ENCODE measurements at regions not wholly inside any gene's neighbourhood (a gene's known extent, or its start where the extent isn't known, plus 50 kb on each side); places are given as distances from the start of the nearest gene placed in this dataset.
"Not testable (repeated sequence)": the region's sequence is repeated elsewhere in the genome, so short reads cannot be mapped to it uniquely, and the experiment has no call there.

DNA sequence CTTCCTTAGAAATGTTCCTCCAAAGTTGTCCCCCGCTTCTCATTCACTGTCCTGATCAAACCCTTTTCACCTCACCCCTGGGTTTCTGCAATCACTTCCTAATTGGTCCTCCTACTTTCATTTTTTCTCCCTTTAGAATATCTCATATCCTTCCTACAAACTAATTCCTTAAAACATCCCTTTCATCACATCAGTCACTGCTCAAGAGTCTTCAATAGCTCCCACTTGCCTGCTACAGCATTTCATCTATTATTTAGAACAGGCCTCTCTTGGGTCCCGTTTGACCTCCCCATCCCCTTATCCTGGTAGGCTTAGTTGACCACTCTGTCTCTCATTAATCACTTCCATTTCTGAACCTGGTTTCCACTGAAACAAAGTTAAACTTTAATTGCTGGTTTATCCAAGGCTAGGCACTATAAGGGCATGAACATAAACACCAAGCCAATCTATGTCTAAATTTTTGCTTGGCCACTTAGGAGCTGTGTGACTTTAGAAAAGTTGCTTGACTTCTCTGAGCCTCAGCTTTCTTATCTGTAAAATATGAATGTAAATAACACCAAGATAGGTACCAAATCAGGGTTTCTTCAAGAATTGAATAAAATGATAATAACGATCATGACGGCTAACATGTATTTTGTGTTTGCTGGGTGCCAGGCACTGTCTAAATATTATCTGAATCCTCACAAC, 202.1 kb upstream of the WWC1 start:
- H3K4me3 ChIP-seq (ENCODE audit: low read length in 3 of 3): no peak overlapping the region
- peaks cover 0 to 2% (median 0%) of the 10 kb centered on the region in 3 donors for H3K27me3 ChIP-seq (ENCODE audit: control insufficient read depth in 3 of 3, insufficient read depth in 3 of 3, low read length in 3 of 3)
- H3K4me1 ChIP-seq (ENCODE audit: control insufficient read depth in 3 of 3, insufficient read depth in 3 of 3, low read length in 3 of 3): no peaks in the 10 kb centered on the region
- no peak overlapping the region for H3K9ac ChIP-seq (ENCODE audit: low read depth in 1 of 3, low read length in 3 of 3)
- no peaks in the 10 kb centered on the region for H3K9me3 ChIP-seq (ENCODE audit: control insufficient read depth in 3 of 3, low read length in 3 of 3)
- H3K36me3 ChIP-seq (ENCODE audit: control insufficient read depth in 3 of 3, insufficient read depth in 3 of 3, low read length in 3 of 3): no peaks in the 10 kb centered on the region
- no peak overlapping the region for H3K27ac ChIP-seq (ENCODE audit: low read depth, low read length)

DNA sequence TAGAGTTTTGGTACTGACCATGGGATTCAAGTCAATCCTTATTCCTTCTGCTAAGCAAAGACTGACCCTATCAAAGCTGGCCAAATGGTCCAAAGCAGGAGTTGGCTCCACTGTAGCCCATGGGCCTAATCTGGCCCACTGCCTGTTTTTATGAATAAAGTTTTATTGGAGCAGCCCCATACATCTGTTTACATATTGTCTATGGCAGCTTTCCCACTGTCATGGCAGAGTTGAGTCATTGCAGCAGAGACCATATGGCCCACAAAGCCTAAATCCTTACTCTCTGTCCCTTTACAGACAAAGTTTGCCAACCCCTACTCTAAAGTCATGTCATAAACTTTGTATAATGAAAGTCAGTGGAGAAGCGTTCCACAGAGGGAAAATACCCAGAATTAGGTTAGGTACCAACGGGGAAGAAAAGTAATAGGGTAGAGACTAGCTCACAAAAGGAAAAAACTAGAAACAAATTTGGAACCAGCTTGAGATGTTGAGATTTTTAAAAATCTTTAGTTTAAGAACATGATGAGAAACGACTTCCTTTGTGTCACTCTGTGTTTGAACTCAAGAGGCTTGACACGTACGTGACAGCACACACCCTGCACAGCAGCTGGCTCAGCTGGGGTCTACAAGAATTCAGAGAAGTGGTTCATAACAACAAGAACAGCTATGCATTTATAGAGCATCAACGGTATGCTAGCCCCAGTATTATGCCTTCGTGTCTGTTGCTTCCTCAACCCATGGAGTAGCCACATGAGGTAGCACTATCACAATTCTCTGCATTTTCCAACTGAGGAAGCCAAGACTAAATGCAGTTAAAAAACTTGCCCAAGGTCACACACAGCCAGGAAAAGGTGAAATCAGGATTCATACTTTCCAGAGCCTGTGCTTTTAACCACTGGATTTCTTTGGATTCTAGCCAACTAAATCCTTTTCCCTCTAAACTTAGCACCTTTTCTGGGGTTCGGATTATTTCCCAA, 198.9 kb upstream of the WWC1 start:
- Histone ChIP-seq H3K27ac (ENCODE audit: low read depth, low read length) (no peak overlapping the region), H3K4me3 (ENCODE audit: low read length in 3 of 3) (no peak overlapping the region)

DNA sequence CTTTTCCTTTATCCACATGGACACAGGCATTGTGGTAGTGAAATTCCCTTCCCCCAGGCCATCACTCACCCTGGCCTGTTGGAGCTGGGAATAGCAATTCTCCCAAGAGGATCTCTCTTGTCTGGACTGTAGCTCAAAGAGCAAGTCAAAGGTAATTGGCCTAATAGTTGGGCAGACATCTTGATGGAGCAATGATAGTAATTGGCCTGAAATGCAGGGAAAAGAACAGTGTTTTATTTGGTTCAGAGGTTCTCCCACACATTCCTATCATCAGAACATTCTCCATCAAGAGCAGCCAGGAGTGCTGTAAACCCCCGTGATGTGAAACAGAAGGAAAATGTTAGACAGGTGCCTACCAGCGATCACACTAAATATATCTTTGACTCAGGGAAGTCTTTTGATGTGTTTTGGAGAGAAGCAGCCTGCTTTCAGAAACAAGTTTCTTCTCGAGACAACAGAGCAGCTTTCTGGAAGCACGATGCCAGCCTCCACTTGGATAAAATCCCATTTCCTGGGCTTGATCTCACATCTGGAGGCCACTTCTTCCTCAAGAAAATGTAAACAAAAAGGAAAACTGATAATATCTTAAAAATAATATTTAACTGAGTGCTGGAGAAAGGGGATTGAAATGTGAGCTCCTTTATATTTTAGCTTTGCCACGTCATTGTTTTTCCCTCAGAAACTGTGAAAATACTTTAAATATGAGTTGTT, 198.1 kb upstream of the WWC1 start:
- Histone ChIP-seq H3K4me1 (ENCODE audit: control insufficient read depth in 3 of 3, insufficient read depth in 3 of 3, low read length in 3 of 3) (no peaks in the 10 kb centered on the region), H3K9me3 (ENCODE audit: control insufficient read depth in 3 of 3, low read length in 3 of 3) (no peaks in the 10 kb centered on the region), H3K4me3 (ENCODE audit: low read length in 3 of 3) (no peak overlapping the region), H3K27me3 (ENCODE audit: control insufficient read depth in 3 of 3, insufficient read depth in 3 of 3, low read length in 3 of 3) (no peaks in the 10 kb centered on the region), H3K36me3 (ENCODE audit: control insufficient read depth in 3 of 3, insufficient read depth in 3 of 3, low read length in 3 of 3) (no peaks in the 10 kb centered on the region), H3K9ac (ENCODE audit: low read depth in 1 of 3, low read length in 3 of 3) (no peak overlapping the region), H3K27ac (ENCODE audit: low read depth, low read length) (no peak overlapping the region)

More for the DNA sequence above, 198.9 kb upstream of the WWC1 start:
- no peaks in the 10 kb centered on the region for H3K36me3 ChIP-seq (ENCODE audit: control insufficient read depth in 3 of 3, insufficient read depth in 3 of 3, low read length in 3 of 3)
- no peaks in the 10 kb centered on the region for H3K4me1 ChIP-seq (ENCODE audit: control insufficient read depth in 3 of 3, insufficient read depth in 3 of 3, low read length in 3 of 3)
- no peak overlapping the region for H3K9ac ChIP-seq (ENCODE audit: low read depth in 1 of 3, low read length in 3 of 3)
- H3K27me3 ChIP-seq (ENCODE audit: control insufficient read depth in 3 of 3, insufficient read depth in 3 of 3, low read length in 3 of 3): no peaks in the 10 kb centered on the region
- H3K9me3 ChIP-seq (ENCODE audit: control insufficient read depth in 3 of 3, low read length in 3 of 3): no peaks in the 10 kb centered on the region

DNA sequence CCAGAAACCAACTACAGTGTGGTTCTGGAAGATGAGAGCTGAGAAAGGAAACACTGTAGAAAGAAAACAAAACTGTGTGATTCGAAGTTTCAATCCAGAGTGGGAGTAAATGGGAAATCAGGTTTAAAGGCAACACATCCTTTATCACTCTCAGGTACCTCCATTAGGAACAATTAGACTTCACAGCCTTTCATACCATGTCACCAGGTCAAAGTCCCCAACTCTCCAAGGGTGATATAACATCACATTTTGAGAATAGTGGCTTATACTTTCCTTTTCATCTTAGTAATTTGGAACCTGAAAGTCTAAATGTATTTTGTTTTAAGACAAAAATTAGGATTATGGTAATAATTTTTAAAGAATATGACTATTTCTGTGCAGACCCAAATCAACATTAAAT, 194.9 kb upstream of the WWC1 start:
- Histone ChIP-seq H3K4me3 (ENCODE audit: low read length in 3 of 3) (no peak overlapping the region), H3K9me3 (ENCODE audit: control insufficient read depth in 3 of 3, low read length in 3 of 3) (no peaks in the 10 kb centered on the region), H3K27ac (ENCODE audit: low read depth, low read length) (no peak overlapping the region), H3K9ac (ENCODE audit: low read depth in 1 of 3, low read length in 3 of 3) (no peak overlapping the region), H3K27me3 (ENCODE audit: control insufficient read depth in 3 of 3, insufficient read depth in 3 of 3, low read length in 3 of 3) (no peaks in the 10 kb centered on the region), H3K4me1 (ENCODE audit: control insufficient read depth in 3 of 3, insufficient read depth in 3 of 3, low read length in 3 of 3) (no peaks in the 10 kb centered on the region), H3K36me3 (ENCODE audit: control insufficient read depth in 3 of 3, insufficient read depth in 3 of 3, low read length in 3 of 3) (no peaks in the 10 kb centered on the region)

DNA sequence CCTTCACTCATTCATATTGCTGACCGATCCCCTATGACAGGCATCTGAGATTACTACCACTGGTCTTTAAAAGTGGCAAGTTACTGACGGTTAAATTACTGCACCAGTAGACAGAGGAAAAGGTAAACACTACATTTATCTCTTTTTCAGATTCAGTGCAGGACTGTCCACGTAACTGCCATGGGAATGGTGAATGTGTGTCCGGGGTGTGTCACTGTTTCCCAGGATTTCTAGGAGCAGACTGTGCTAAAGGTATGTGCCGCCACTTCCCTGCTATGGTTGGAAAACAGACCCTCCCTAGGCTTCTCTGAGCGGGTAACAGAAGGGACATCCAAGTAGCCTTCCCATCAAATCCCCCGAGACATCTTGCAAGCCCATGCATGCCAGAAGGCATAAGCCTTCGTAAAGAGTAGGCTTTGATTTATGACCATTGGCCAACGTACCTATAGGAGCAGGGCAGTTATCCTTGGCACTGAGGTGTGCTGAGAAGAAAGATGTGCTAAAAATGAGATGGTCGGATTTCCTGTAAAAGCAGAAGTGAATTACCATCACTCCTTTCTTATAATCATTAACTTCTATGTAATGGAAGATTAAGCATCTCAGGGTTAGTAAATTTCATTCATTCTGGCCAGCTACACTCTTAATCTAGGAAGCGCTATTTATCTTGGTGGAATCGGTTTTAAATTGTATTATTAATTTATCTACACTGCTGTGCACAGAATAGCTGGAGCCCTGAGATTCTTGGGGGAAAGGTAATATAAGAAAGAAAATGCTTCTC, 193.4 kb upstream of the WWC1 start:
- H3K9ac ChIP-seq (ENCODE audit: low read depth in 1 of 3, low read length in 3 of 3): no peak overlapping the region
- H3K9me3 ChIP-seq (ENCODE audit: control insufficient read depth in 3 of 3, low read length in 3 of 3): no peaks in the 10 kb centered on the region
- H3K27me3 ChIP-seq (ENCODE audit: control insufficient read depth in 3 of 3, insufficient read depth in 3 of 3, low read length in 3 of 3): no peaks in the 10 kb centered on the region
- no peak overlapping the region for H3K4me3 ChIP-seq (ENCODE audit: low read length in 3 of 3)
- H3K27ac ChIP-seq (ENCODE audit: low read depth, low read length): no peak overlapping the region
- H3K36me3 ChIP-seq (ENCODE audit: control insufficient read depth in 3 of 3, insufficient read depth in 3 of 3, low read length in 3 of 3): no peaks in the 10 kb centered on the region
- no peaks in the 10 kb centered on the region for H3K4me1 ChIP-seq (ENCODE audit: control insufficient read depth in 3 of 3, insufficient read depth in 3 of 3, low read length in 3 of 3)

DNA sequence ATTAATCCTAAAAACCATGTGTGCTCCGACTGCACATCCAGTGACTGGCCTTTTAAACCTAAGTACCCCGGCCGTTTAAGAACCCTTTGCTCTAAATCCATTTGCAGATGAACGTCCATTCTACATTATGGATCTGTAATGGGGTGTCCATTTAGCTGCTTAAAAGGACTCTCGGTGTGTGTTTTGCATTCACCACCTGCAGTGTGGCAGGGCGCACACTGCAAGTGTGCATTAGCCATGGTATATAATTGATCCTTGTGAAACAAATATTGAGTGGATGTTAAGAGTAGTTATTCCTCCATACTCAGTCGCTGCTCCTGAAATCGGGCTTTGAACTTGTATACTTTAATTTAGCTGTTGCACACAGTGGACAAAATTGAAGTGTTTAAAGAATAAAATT, 190.1 kb upstream of the WWC1 start:
- no peak overlapping the region for H3K9ac ChIP-seq (ENCODE audit: low read depth in 1 of 3, low read length in 3 of 3)
- no peak overlapping the region for H3K27ac ChIP-seq (ENCODE audit: low read depth, low read length)
- H3K27me3 ChIP-seq (ENCODE audit: control insufficient read depth in 3 of 3, insufficient read depth in 3 of 3, low read length in 3 of 3): no peaks in the 10 kb centered on the region
- no peaks in the 10 kb centered on the region for H3K9me3 ChIP-seq (ENCODE audit: control insufficient read depth in 3 of 3, low read length in 3 of 3)
- no peaks in the 10 kb centered on the region for H3K36me3 ChIP-seq (ENCODE audit: control insufficient read depth in 3 of 3, insufficient read depth in 3 of 3, low read length in 3 of 3)
- no peaks in the 10 kb centered on the region for H3K4me1 ChIP-seq (ENCODE audit: control insufficient read depth in 3 of 3, insufficient read depth in 3 of 3, low read length in 3 of 3)
- no peak overlapping the region for H3K4me3 ChIP-seq (ENCODE audit: low read length in 3 of 3)

DNA sequence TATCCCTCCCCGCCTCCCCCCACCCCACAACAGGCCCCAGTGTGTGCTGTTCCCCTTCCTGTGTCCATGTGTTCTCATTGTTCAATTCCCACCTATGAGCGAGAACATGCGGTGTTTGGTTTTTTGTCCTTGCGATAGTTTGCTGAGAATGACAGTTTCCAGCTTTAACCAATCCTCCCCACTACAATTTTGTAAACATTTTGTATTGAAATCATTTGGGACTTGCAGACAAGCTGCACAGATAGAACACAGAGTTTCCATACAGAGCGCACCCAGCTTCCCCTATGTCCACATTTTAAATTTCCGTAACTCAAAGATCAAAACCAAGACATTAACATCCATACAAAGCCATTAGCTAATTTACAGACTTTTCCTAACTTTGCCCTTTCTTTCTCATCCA, 188.4 kb upstream of the WWC1 start:
- H3K27me3 ChIP-seq (ENCODE audit: control insufficient read depth in 3 of 3, insufficient read depth in 3 of 3, low read length in 3 of 3); H3K4me1 ChIP-seq (ENCODE audit: control insufficient read depth in 3 of 3, insufficient read depth in 3 of 3, low read length in 3 of 3); H3K4me3 ChIP-seq (ENCODE audit: low read length in 3 of 3); H3K9me3 ChIP-seq (ENCODE audit: control insufficient read depth in 3 of 3, low read length in 3 of 3); H3K9ac ChIP-seq (ENCODE audit: low read depth in 1 of 3, low read length in 3 of 3); H3K36me3 ChIP-seq (ENCODE audit: control insufficient read depth in 3 of 3, insufficient read depth in 3 of 3, low read length in 3 of 3); H3K27ac ChIP-seq (ENCODE audit: low read depth, low read length): not testable (repeated sequence)

DNA sequence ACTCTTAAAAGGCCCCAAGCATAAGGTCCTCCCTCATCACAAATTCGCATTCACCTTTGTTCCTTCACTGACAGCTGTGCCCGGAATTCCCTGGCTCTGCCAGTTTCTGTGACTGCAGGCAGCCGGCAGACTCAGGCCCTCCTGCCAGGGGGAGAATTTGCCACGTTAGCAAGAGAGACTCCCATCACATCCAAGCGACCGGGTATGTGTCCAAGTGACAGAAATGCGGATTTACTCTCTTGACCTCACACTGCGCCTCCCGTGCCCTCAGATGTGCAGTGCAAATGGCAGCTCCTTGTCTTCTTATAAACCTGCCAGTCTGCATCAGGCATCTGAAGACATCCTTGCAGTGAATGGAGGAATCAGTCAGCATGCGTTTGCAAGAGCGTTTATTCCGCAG, 187.1 kb upstream of the WWC1 start:
- H3K27me3 ChIP-seq (ENCODE audit: control insufficient read depth in 3 of 3, insufficient read depth in 3 of 3, low read length in 3 of 3): peaks cover 0 to 3% (median 0%) of the 10 kb centered on the region in 3 donors
- H3K27ac ChIP-seq (ENCODE audit: low read depth, low read length): no peak overlapping the region
- H3K9me3 ChIP-seq (ENCODE audit: control insufficient read depth in 3 of 3, low read length in 3 of 3): no peaks in the 10 kb centered on the region
- no peak overlapping the region for H3K9ac ChIP-seq (ENCODE audit: low read depth in 1 of 3, low read length in 3 of 3)
- H3K4me1 ChIP-seq (ENCODE audit: control insufficient read depth in 3 of 3, insufficient read depth in 3 of 3, low read length in 3 of 3): no peaks in the 10 kb centered on the region
- no peaks in the 10 kb centered on the region for H3K36me3 ChIP-seq (ENCODE audit: control insufficient read depth in 3 of 3, insufficient read depth in 3 of 3, low read length in 3 of 3)
- H3K4me3 ChIP-seq (ENCODE audit: low read length in 3 of 3): no peak overlapping the region

DNA sequence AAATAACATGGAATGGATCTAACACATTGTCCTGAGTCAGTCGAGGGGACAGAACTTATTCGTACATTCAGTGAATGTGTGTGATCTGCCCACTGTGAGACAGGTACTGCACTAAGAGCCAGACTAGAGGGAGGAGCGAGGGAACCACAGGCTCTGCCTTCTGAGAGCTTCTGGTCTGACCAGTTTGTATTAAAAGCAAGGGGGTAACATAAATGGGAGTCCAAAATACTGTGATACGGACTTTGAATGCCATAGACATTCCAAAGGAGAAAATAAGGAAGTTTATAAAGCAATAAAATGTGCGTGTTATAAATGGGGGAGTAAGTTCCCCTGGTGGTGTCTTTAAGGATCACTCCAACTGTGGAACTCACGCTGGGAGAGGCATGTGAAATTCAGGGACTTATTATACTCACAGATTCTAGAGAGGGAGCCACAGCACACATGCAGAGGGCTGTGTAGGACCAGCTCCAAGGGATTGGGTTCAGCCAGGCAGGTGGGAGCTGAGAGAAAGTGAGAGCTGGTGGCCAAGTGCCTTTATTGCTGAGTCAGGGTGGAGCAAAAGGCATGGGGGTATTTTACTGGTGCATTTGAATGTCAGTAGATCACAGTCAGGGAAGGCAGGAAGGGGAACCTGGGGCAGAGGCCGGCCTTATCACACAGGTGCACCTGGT, 186.5 kb upstream of the WWC1 start:
- no peak overlapping the region for H3K9ac ChIP-seq (ENCODE audit: low read depth in 1 of 3, low read length in 3 of 3)
- H3K4me3 ChIP-seq (ENCODE audit: low read length in 3 of 3): no peak overlapping the region
- peaks cover 0 to 3% (median 0%) of the 10 kb centered on the region in 3 donors for H3K27me3 ChIP-seq (ENCODE audit: control insufficient read depth in 3 of 3, insufficient read depth in 3 of 3, low read length in 3 of 3)
- H3K27ac ChIP-seq (ENCODE audit: low read depth, low read length): no peak overlapping the region
- no peaks in the 10 kb centered on the region for H3K4me1 ChIP-seq (ENCODE audit: control insufficient read depth in 3 of 3, insufficient read depth in 3 of 3, low read length in 3 of 3)
- no peaks in the 10 kb centered on the region for H3K9me3 ChIP-seq (ENCODE audit: control insufficient read depth in 3 of 3, low read length in 3 of 3)
- H3K36me3 ChIP-seq (ENCODE audit: control insufficient read depth in 3 of 3, insufficient read depth in 3 of 3, low read length in 3 of 3): no peaks in the 10 kb centered on the region

Measured in skeletal muscle tissue (tissue), 3 donors.